ENCODE measurements at regions not wholly inside any gene's neighbourhood (a gene's known extent, or its start where the extent isn't known, plus 50 kb on each side); places are given as distances from the start of the nearest gene placed in this dataset.

- TF ChIP-seq CTCF (IDR thresholded peaks at IDR 0.05; ENCODE audit: low read depth, low read length, poor library complexity, severe bottlenecking), result no peak
- no peak for TF ChIP-seq EZH2phosphoT487 (IDR thresholded peaks at IDR 0.05; ENCODE audit: borderline replicate concordance, low read length)
Measured at GRCh38 chr4:176849076-176849475, 56.4 kb upstream of the VEGFC start.
